HepG2 (cell line): ENCODE measurements at regions not wholly inside any gene's neighbourhood (a gene's known extent, or its start where the extent isn't known, plus 50 kb on each side); places are given as distances from the start of the nearest gene placed in this dataset.

Experiments
- ATAC-seq: fragments of 200-7000 bp; cut with Tn5 transposase; 3 replicates; pipeline ENCODE4 v1.9.1; 2020; ENCODE audit warnings: mild to moderate bottlenecking, moderate library complexity
- BruUV-seq: library from RNA; stranded (reverse); fragments of 400-500 nt; replicated peaks from 2 replicates; lab custom pipeline; 2021; lab: Mats Ljungman, UMichigan
- CTCF ChIA-PET: fragments of 300-600 bp; formaldehyde crosslinking; extraction: SDS; loops from one replicate; lab custom pipeline; 2021; ENCODE audit warnings: low total read pairs, inconsistent platforms, low intra/inter-chr PET ratio; lab: Yijun Ruan, JAX
- POLR2A ChIA-PET: fragments of 350-600 bp; sonication (Branson Sonifier 250); formaldehyde crosslinking; loops from one replicate; lab custom pipeline; 2020; ENCODE audit warnings: antibody characterized with exemption, inconsistent platforms; lab: Yijun Ruan, JAX
- DNase-seq: peaks from one replicate; pipeline ENCODE4 v3.0.0-alpha.2; 2015; ENCODE audit warnings: low spot score
- FAIRE-seq: peaks from 3 replicates; lab custom pipeline; 2011; peaks lifted over from hg19 to GRCh38; lab: Jason Lieb, UNC
- H2AFZ ChIP-seq: one replicate; pipeline ENCODE4 v1.6.1; 2011; ENCODE audit warnings: low read length, inconsistent platforms
- H3K27ac ChIP-seq: fragments of 300-600 bp; 3 replicates; pipeline ENCODE4 v1.8.0; 2011; ENCODE audit warnings: mixed run types, mild to moderate bottlenecking, mixed read lengths, low read length, inconsistent platforms; ENCODE audit not compliant: insufficient read depth; ENCODE audit errors: extremely low read length
- H3K27me3 ChIP-seq, 2 experiments: fragments of 200-600 bp in 1 of 2; 2 replicates in 1 of 2; 3 replicates in 1 of 2; pipeline versions ENCODE4 v1.6.0 to v1.8.0; 2011; ENCODE audit warnings: low read length in 2 of 2, mild to moderate bottlenecking in 2 of 2, moderate library complexity in 2 of 2, inconsistent platforms in 1 of 2; ENCODE audit not compliant: insufficient read depth in 2 of 2, control insufficient read depth in 1 of 2
- H3K36me3 ChIP-seq, 2 experiments: fragments of 200-600 bp in 1 of 2; replicated peaks in 1 of 2; 2 replicates in 1 of 2; 3 replicates in 1 of 2; pipeline versions ENCODE4 v1.5.1 to v1.8.0; 2011; ENCODE audit warnings: low read length in 2 of 2, inconsistent platforms in 1 of 2; ENCODE audit not compliant: insufficient read depth in 2 of 2, control insufficient read depth in 1 of 2
- H3K4me1 ChIP-seq: 2 replicates; pipeline ENCODE4 v1.5.1; 2012; ENCODE audit warnings: low read length, inconsistent platforms; ENCODE audit not compliant: insufficient read depth
- H3K4me2 ChIP-seq: 2 replicates; pipeline ENCODE4 v1.6.0; 2011; ENCODE audit warnings: low read depth, low read length, inconsistent platforms
- H3K4me3 ChIP-seq, 3 experiments: fragments of 200-600 bp in 1 of 3; sonication (generic), shearing (Covaris generic) in 1 of 3; replicated peaks in 1 of 3; 2 replicates each; pipeline ENCODE4 v1.5.1; 2011 to 2016; ENCODE audit warnings: low read length in 3 of 3, inconsistent platforms in 2 of 3, low read depth in 2 of 3, mild to moderate bottlenecking in 2 of 3, control low read depth in 1 of 3, mixed read lengths in 1 of 3; ENCODE audit not compliant: insufficient read depth in 1 of 3
- H3K79me2 ChIP-seq: one replicate; pipeline ENCODE4 v1.6.1; 2011; ENCODE audit warnings: low read length, inconsistent platforms; ENCODE audit not compliant: insufficient read depth
- H3K9ac ChIP-seq: 2 replicates; pipeline ENCODE4 v1.6.0; 2011; ENCODE audit warnings: mild to moderate bottlenecking, low read depth, low read length, inconsistent platforms; ENCODE audit not compliant: insufficient read depth
- H3K9me3 ChIP-seq: 2 replicates; pipeline ENCODE4 v1.5.1; 2012; ENCODE audit warnings: mild to moderate bottlenecking, low read length
- H4K20me1 ChIP-seq: 2 replicates; pipeline ENCODE4 v1.6.0; 2011; ENCODE audit warnings: inconsistent platforms, mild to moderate bottlenecking, low read length, moderate library complexity; ENCODE audit not compliant: insufficient read depth
- AKAP8 ChIP-seq: sonication (generic); formaldehyde crosslinking; IDR thresholded peaks from 2 replicates; pipeline ENCODE4 v1.5.1; 2020; ENCODE audit warnings: mild to moderate bottlenecking, missing genetic modification reagents
- HNRNPLL ChIP-seq: fragments of 200-400 bp; formaldehyde crosslinking; IDR thresholded peaks from 2 replicates; pipeline ENCODE4 v1.6.1; 2017; ENCODE audit warnings: mild to moderate bottlenecking, low read depth, low read length; ENCODE audit not compliant: poor library complexity, severe bottlenecking
- MLLT10 ChIP-seq: sonication (generic); formaldehyde crosslinking; IDR thresholded peaks from 2 replicates; pipeline ENCODE4 v1.4.0; 2020; ENCODE audit warnings: missing genetic modification reagents
- NCOA5 ChIP-seq: sonication (generic); formaldehyde crosslinking; IDR thresholded peaks from 2 replicates; pipeline ENCODE4 v1.4.0; 2020; ENCODE audit warnings: missing genetic modification reagents
- NFYC ChIP-seq: IDR thresholded peaks from 2 replicates; pipeline ENCODE4 v1.6.1; 2016; ENCODE audit warnings: missing genetic modification reagents, missing compliant biosample characterization
- ONECUT2 ChIP-seq: sonication (generic); formaldehyde crosslinking; IDR thresholded peaks from 2 replicates; pipeline ENCODE4 v1.4.0; 2020; ENCODE audit warnings: missing genetic modification reagents
- PPARG ChIP-seq: conservative IDR thresholded peaks from 2 replicates; pipeline ENCODE4 v1.6.1; 2016; ENCODE audit warnings: missing biosample characterization, missing genetic modification reagents
- WGBS: methylation state at CpG from one replicate; pipeline ENCODE4 v1.1.6; 2017; ENCODE audit warnings: low lambda C conversion rate; 5-methylcytosine and 5-hydroxymethylcytosine counted together
- in situ Hi-C: cut with HindIII; loops from 2 replicates; pipeline ENCODE4 v1.10.0; 2017; ENCODE audit warnings: low pct_unique_long_range_greater_than_20kb; ENCODE audit not compliant: extremely low pct_ligation_motif_present
- intact Hi-C: fragments of 100-400 bp; cut with micrococcal nuclease; formaldehyde crosslinking; loops from one replicate; pipeline ENCODE4 v1.10.0; 2022; ENCODE audit not compliant: unreplicated experiment
- TF ChIP-seq, protein P1 (sequence below): IDR thresholded peaks from 2 replicates; pipeline ENCODE4 v1.6.1; 2016; ENCODE audit warnings: missing genetic modification reagents, missing compliant biosample characterization
- TF ChIP-seq, protein P2 (sequence below): sonication (generic); formaldehyde crosslinking; IDR thresholded peaks from 2 replicates; pipeline ENCODE4 v1.8.1; 2022; ENCODE audit warnings: mild to moderate bottlenecking, missing genetic modification reagents

DNA sequence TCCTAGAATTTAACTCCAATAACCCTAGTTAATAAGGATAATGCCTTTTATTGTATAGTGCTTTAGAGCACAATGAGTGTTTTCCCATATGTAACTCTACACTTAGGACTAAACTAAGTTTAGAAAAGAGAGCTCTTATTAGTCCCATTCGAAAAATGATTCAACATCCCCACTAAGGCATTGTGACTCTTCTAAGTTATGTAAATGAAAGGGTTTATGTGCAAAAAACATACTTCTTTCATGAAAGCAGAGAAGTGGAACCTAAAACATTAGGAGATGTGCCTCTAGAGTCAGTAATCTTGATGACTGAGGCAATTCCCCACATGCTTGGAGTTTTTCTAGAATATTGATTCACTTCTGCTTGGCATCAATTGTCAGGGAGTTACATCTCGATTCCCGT, 344.1 kb upstream of the ZNF717 start (continued):
- TF ChIP-seq HNRNPLL = no peak
- TF ChIP-seq, protein P1, sequence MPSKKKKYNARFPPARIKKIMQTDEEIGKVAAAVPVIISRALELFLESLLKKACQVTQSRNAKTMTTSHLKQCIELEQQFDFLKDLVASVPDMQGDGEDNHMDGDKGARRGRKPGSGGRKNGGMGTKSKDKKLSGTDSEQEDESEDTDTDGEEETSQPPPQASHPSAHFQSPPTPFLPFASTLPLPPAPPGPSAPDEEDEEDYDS = no peak
- TF ChIP-seq NFYC (CRISPR knock-in tag) = no peak
- TF ChIP-seq, all 625 proteins: peak for 0

DNA sequence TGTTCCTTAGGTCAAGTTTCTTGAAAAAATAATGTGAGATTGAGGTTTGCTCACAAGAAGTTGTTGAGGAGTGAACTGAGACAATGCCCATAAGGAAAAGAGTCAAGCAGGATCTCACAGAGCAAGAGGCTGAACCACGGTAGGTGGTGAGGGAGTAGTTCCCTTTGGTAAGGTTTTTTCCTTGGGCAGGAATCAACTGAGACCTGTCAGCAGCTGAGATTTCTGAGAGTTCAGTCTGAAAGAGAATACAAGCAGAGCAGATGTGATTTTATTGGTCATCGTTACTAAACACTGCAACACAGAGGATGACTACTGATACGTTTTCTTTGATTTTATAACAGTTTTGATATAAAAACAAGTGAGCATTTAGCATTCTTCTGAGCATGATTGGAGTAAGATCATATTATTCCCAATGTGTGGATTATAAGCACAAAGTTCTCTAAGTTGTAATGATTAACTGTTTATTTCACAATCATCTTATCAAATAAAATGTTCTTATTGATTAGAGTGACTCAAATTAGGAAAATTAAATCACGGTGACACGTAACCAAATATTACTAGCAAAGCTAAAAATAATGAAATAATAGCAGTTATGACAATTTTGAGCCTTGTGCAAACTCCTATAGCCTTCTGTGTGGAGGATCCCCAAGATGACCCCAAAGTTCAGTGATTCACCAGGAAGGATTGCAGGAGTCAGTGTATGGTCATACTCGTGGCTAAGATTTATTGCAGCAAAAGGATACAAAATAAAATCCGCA, 346.2 kb upstream of the ZNF717 start:
- ChIA-PET CTCF (no interaction called here), POLR2A (no interaction called here)
- intact Hi-C loops (no loop called here), in situ Hi-C loops (no loop called here)
- Histone ChIP-seq H3K27me3 (no peaks in the 10 kb centered on the region), H3K9ac (no peak overlapping the region), H3K9me3 (no peaks in the 10 kb centered on the region), H3K79me2 (no peaks in the 10 kb centered on the region), H3K4me1 (no peaks in the 10 kb centered on the region), H3K4me2 (no peak overlapping the region), H3K36me3 (no peaks in the 10 kb centered on the region), H3K4me3 (no peak overlapping the region), H2AFZ (no peak overlapping the region), H3K27ac (no peak overlapping the region), H4K20me1 (no peaks in the 10 kb centered on the region)
- TF ChIP-seq PPARG (no peak), AKAP8 (no peak)
- no TSS peak for BruUV-seq
- DNase-seq = no peak
- WGBS = 8% methylated on average over 7 of the region's 7 CpGs
- FAIRE-seq = no peak
- no peak for ATAC-seq

DNA sequence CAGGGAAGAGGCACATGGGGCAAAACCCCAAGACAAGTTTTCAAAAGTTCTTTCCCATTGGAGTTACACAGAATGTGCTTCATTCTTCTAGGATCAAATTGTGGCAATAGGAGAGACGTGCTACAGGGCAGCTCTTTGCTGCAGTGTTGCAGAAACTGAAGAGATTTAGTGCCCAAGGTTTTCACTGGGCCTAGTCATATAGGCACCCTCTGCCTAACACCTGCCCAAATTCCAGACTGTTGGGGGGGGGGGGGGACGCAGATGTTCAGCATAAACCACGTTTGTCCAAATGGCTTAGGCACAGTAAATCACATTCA, 346.8 kb upstream of the ZNF717 start:
- ChIA-PET POLR2A (no interaction called here), CTCF (no interaction called here)
- Histone ChIP-seq H3K27me3 (no peaks in the 10 kb centered on the region), H3K36me3 (no peaks in the 10 kb centered on the region), H3K4me3 (no peak overlapping the region), H3K9me3 (no peaks in the 10 kb centered on the region), H3K4me2 (no peak overlapping the region), H3K4me1 (no peaks in the 10 kb centered on the region), H3K9ac (no peak overlapping the region), H3K27ac (no peak overlapping the region), H4K20me1 (no peaks in the 10 kb centered on the region), H2AFZ (no peak overlapping the region), H3K79me2 (no peaks in the 10 kb centered on the region)
- TF ChIP-seq ONECUT2 = no peak
- TF ChIP-seq MLLT10 (CRISPR knock-in tag) = no peak
- TF ChIP-seq NCOA5 = no peak
- TF ChIP-seq, protein P2, sequence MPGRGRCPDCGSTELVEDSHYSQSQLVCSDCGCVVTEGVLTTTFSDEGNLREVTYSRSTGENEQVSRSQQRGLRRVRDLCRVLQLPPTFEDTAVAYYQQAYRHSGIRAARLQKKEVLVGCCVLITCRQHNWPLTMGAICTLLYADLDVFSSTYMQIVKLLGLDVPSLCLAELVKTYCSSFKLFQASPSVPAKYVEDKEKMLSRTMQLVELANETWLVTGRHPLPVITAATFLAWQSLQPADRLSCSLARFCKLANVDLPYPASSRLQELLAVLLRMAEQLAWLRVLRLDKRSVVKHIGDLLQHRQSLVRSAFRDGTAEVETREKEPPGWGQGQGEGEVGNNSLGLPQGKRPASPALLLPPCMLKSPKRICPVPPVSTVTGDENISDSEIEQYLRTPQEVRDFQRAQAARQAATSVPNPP (CRISPR knock-in tag) = no peak
- FAIRE-seq (no peak), ATAC-seq (no peak), DNase-seq (no peak)
- no TSS peak for BruUV-seq
- in situ Hi-C loops (no loop called here), intact Hi-C loops (no loop called here)
- 0% methylated on average over 2 of the region's 3 CpGs for WGBS
